Uterus (tissue), 2 donors: ENCODE measurements at regions not wholly inside any gene's neighbourhood (a gene's known extent, or its start where the extent isn't known, plus 50 kb on each side); places are given as distances from the start of the nearest gene placed in this dataset.

Experiments
- CTCF ChIP-seq, 4 experiments: fragments of 200-600 bp in 2 of 4; fragments of 450-650 bp in 2 of 4; sonication (generic) in 2 of 4; IDR thresholded peaks; one replicate each; pipeline ENCODE4 v1.5.1; 2016 to 2019; ENCODE audit warnings: antibody characterized with exemption in 4 of 4, mild to moderate bottlenecking in 2 of 4, moderate library complexity in 1 of 4
- POLR2A ChIP-seq, 2 donors: fragments of 450-650 bp; IDR thresholded peaks; one replicate each; pipeline ENCODE4 v1.6.1; 2016; ENCODE audit warnings: antibody characterized with exemption in 2 of 2, mild to moderate bottlenecking in 1 of 2, moderate library complexity in 1 of 2

GRCh38 chr18:77918730-77919129 is 669.1 kb downstream of the GALR1 start:
- no peak for TF ChIP-seq CTCF (IDR thresholded peaks at IDR 0.05)
- no peak for TF ChIP-seq POLR2A (IDR thresholded peaks at IDR 0.05)
